Transverse colon (tissue), 4 donors: ENCODE measurements at regions not wholly inside any gene's neighbourhood (a gene's known extent, or its start where the extent isn't known, plus 50 kb on each side); places are given as distances from the start of the nearest gene placed in this dataset.
"Not testable (repeated sequence)": the region's sequence is repeated elsewhere in the genome, so short reads cannot be mapped to it uniquely, and the experiment has no call there.

ENCODE experiments used
- DNase-seq: peaks from one replicate; pipeline ENCODE4 v3.0.0-alpha.2; 2019
- H3K27ac ChIP-seq, 4 donors: fragments of 200-600 bp; sonication (generic); 2 replicates each; pipeline ENCODE4 v1.5.1; 2016 to 2018; ENCODE audit warnings: inconsistent platforms in 4 of 4
- H3K27me3 ChIP-seq: fragments of 200-600 bp; sonication (generic); 2 replicates; pipeline ENCODE4 v1.5.1; 2017; ENCODE audit warnings: inconsistent platforms
- H3K36me3 ChIP-seq, 4 donors: fragments of 200-600 bp; sonication (generic); 2 replicates each; pipeline ENCODE4 v1.5.1; 2017 to 2019; ENCODE audit warnings: inconsistent platforms in 4 of 4
- H3K4me1 ChIP-seq, 4 donors: fragments of 200-600 bp; sonication (generic); 2 replicates each; pipeline ENCODE4 v1.5.1; 2017 to 2020; ENCODE audit warnings: inconsistent platforms in 4 of 4
- H3K4me3 ChIP-seq, 4 donors: fragments of 200-600 bp; sonication (generic); 1 replicate in 1 of 4; 2 replicates in 3 of 4; pipeline versions ENCODE4 v1.5.1 to v1.6.1; 2017 to 2019; ENCODE audit warnings: inconsistent platforms in 4 of 4
- H3K9me3 ChIP-seq, 2 donors: fragments of 200-600 bp; sonication (generic); 2 replicates each; pipeline ENCODE4 v1.5.1; 2017 to 2019; ENCODE audit warnings: inconsistent platforms in 2 of 2
- EP300 ChIP-seq: sonication (generic); formaldehyde crosslinking; IDR thresholded peaks from one replicate; pipeline ENCODE4 v1.6.1; 2017; ENCODE audit warnings: antibody characterized with exemption, low read depth
- POLR2A ChIP-seq: fragments of 450-650 bp; IDR thresholded peaks from one replicate; pipeline ENCODE4 v1.6.1; 2016; ENCODE audit warnings: antibody characterized with exemption, mild to moderate bottlenecking, moderate library complexity
- POLR2AphosphoS5 ChIP-seq, 3 donors: sonication (generic); formaldehyde crosslinking; IDR thresholded peaks; one replicate each; pipeline ENCODE4 v1.6.1; 2016; ENCODE audit warnings: antibody characterized with exemption in 3 of 3
- WGBS, 2 donors: methylation state at CpG; one replicate each; pipeline ENCODE4 v1.1.5; 2018; ENCODE audit warnings: low coverage in 1 of 2; 5-methylcytosine and 5-hydroxymethylcytosine counted together
- in situ Hi-C, 4 donors: fragments of 200-750 bp; cut with MboI; loops; one replicate each; pipeline versions ENCODE4 v1.15.0 to v1.15.1; 2017; ENCODE audit warnings: low sequenced_read_pairs in 3 of 4, low pct_ligation_motif_present in 1 of 4, low pct_unique_long_range_greater_than_20kb in 1 of 4
- intact Hi-C: fragments of 100-400 bp; cut with DNase I; formaldehyde crosslinking; loops from one replicate; pipeline ENCODE4 v1.15.1; 2023; ENCODE audit warnings: low total_unique reads
- TF ChIP-seq, protein P1 (sequence below), 5 experiments: fragments of 200-600 bp in 3 of 5; fragments of 450-650 bp in 2 of 5; sonication (generic) in 3 of 5; IDR thresholded peaks; 1 replicate in 2 of 5; 2 replicates in 3 of 5; pipeline ENCODE4 v1.5.1; 2016 to 2017; ENCODE audit warnings: antibody characterized with exemption in 5 of 5, inconsistent platforms in 3 of 5, mild to moderate bottlenecking in 2 of 5, moderate library complexity in 1 of 5

GRCh38 chr9:29176786-29177185 lies 1603.5 kb upstream of the C9orf72 start:
- Histone ChIP-seq H3K27ac (no peak overlapping the region), H3K27me3 (no peaks in the 10 kb centered on the region), H3K9me3 (no peaks in the 10 kb centered on the region), H3K4me1 (no peaks in the 10 kb centered on the region), H3K4me3 (no peak overlapping the region), H3K36me3 (no peaks in the 10 kb centered on the region)
- TF ChIP-seq POLR2A, result no peak
- no peak for TF ChIP-seq POLR2AphosphoS5 (IDR thresholded peaks at IDR 0.05)
- TF ChIP-seq, protein P1, sequence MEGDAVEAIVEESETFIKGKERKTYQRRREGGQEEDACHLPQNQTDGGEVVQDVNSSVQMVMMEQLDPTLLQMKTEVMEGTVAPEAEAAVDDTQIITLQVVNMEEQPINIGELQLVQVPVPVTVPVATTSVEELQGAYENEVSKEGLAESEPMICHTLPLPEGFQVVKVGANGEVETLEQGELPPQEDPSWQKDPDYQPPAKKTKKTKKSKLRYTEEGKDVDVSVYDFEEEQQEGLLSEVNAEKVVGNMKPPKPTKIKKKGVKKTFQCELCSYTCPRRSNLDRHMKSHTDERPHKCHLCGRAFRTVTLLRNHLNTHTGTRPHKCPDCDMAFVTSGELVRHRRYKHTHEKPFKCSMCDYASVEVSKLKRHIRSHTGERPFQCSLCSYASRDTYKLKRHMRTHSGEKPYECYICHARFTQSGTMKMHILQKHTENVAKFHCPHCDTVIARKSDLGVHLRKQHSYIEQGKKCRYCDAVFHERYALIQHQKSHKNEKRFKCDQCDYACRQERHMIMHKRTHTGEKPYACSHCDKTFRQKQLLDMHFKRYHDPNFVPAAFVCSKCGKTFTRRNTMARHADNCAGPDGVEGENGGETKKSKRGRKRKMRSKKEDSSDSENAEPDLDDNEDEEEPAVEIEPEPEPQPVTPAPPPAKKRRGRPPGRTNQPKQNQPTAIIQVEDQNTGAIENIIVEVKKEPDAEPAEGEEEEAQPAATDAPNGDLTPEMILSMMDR (IDR thresholded peaks at IDR 0.05), result no peak
- TF ChIP-seq EP300, result no peak
- intact Hi-C loops (no loop called here), in situ Hi-C loops (no loop called here)
- WGBS, 2 donors, result 69 to 74% methylated on average over 2 of the region's 2 CpGs
- no peak for DNase-seq

DNA sequence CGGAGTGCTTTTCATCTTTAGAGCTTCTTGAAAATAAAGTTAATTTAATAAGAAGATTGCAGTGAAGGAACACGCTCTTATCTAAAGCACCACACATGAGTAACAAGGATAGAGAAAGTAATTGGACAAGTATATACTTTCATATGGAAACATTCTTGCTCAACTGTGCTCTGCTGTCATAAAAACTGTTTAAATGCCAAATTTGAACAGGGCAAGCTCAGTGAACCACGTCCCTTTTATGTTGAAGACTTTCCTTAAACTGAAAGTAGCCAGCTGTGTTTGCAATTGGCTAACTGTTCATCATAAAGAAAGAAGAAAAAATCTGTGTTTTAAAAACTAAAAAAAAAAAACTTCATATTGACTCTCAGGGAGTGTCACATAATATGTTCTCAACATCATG lies 1610.7 kb upstream of the C9orf72 start:
- no peaks in the 10 kb centered on the region for H3K27me3 ChIP-seq
- H3K36me3 ChIP-seq, result no peaks in the 10 kb centered on the region
- no peaks in the 10 kb centered on the region for H3K4me1 ChIP-seq
- no peak overlapping the region for H3K27ac ChIP-seq
- 26 to 36% methylated on average over 3 of the region's 3 CpGs for WGBS, 2 donors
- no peaks in the 10 kb centered on the region for H3K9me3 ChIP-seq
- H3K4me3 ChIP-seq, result no peak overlapping the region
- no peak for TF ChIP-seq EP300
- no peak for TF ChIP-seq POLR2A
- no peak for TF ChIP-seq POLR2AphosphoS5 (IDR thresholded peaks at IDR 0.05)
- TF ChIP-seq, protein P1 (IDR thresholded peaks at IDR 0.05), result no peak
- intact Hi-C loops, result no loop called here
- in situ Hi-C loops, result no loop called here
- DNase-seq, result no peak

- DNase-seq, H3K4me1 ChIP-seq, in situ Hi-C loops, H3K4me3 ChIP-seq, intact Hi-C loops, H3K36me3 ChIP-seq, H3K9me3 ChIP-seq, H3K27ac ChIP-seq, H3K27me3 ChIP-seq: not testable (repeated sequence)
- WGBS, 2 donors, result no CpG with 5 or more reads among the region's 34 CpGs
These were observed 1615.5 kb upstream of the C9orf72 start for GRCh38 chr9:29188771-29189170.

- H3K27ac ChIP-seq, H3K36me3 ChIP-seq, intact Hi-C loops, H3K27me3 ChIP-seq, H3K9me3 ChIP-seq, H3K4me3 ChIP-seq, DNase-seq, H3K4me1 ChIP-seq, in situ Hi-C loops: not testable (repeated sequence)
- 96% methylated on average over 30 of the region's 33 CpGs; no CpG with 5 or more reads in 1 of the 2 donors for WGBS, 2 donors
These were observed 1615.9 kb upstream of the C9orf72 start for GRCh38 chr9:29189221-29189620.

- TF ChIP-seq, protein P1 (IDR thresholded peaks at IDR 0.05), result no peak
- TF ChIP-seq POLR2AphosphoS5 (IDR thresholded peaks at IDR 0.05) (no peak), EP300 (no peak), POLR2A (no peak)
- H3K9me3 ChIP-seq, result no peaks in the 10 kb centered on the region
- no peaks in the 10 kb centered on the region for H3K27me3 ChIP-seq
- no peaks in the 10 kb centered on the region for H3K4me1 ChIP-seq
- H3K27ac ChIP-seq, result no peak overlapping the region
- no peaks in the 10 kb centered on the region for H3K36me3 ChIP-seq
- no peak for DNase-seq
- in situ Hi-C loops, result no loop called here
- H3K4me3 ChIP-seq, result no peak overlapping the region
- intact Hi-C loops, result no loop called here
- 79 to 89% methylated on average over 4 of the region's 4 CpGs for whole genome bisulfite sequencing, 2 donors
These were observed 1625.6 kb upstream of the C9orf72 start for GRCh38 chr9:29198861-29199260.
